NOMO-1 (cell line): ENCODE measurements at regions not wholly inside any gene's neighbourhood (a gene's known extent, or its start where the extent isn't known, plus 50 kb on each side); places are given as distances from the start of the nearest gene placed in this dataset.

ENCODE experiments used
- DNase-seq, 2 experiments: peaks; one replicate each; lab custom pipeline; 2025; ENCODE audit not compliant: unreplicated experiment in 2 of 2; lab: John Stamatoyannopoulos, UW

DNA sequence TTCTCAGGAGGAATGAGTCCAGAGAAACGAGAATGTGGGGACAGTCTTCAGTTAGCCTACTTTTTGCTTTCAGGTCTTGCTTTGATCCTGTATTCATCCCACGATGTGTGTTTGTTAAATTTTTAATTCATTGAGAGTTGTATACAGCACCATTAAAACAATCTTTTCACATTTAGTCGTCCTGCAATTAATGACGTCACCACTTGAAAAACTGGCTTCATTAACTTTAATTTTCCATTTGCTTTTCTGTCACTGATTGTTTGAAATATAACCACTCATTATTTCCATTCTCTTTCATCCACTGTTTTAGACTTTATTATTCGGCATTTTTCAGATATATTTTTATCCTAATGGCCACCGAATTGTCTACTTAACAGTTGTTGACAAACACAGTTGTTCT lies 146.9 kb downstream of the TFEC start:
- no peak for DNase-seq

DNA sequence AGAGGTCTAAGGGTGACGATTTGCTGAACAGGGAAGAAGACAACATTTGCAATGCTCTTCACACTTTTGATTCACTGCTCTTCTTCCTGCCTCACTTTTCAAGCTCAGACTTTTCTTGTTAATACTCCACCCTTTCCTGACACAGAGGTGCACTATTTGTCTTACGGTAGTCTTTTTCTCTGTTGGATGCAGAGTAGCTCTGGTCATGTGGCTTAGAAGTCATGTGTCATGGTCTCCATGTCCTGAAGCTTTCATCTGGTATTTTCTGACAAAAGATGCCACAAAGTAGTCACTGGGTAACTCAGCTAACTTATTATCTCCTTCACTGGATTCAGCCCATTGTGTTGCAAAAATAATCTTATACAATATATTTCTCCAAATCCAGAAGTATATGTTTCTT lies 149.1 kb downstream of the TFEC start:
- DNase-seq: no peak

DNA sequence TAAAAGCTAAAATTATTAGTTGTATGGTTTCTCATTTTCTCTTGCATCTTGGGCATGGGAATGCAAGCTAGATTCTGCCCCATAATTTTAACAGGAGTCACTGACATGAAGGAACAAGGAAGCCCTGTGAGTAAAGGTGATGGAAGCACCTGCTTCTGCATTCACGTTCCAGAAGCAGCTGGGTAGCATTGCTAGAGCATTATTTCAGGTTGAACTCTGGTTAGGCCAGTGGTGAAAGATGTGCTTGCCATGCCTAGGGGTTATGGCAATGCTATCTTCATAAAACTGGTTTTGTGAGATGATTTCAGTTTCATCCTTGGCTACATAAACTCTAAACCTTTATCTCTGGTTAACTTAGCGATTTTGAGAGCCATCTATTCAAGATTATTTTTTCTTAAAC lies 151.4 kb downstream of the TFEC start:
- no peak for DNase-seq

DNA sequence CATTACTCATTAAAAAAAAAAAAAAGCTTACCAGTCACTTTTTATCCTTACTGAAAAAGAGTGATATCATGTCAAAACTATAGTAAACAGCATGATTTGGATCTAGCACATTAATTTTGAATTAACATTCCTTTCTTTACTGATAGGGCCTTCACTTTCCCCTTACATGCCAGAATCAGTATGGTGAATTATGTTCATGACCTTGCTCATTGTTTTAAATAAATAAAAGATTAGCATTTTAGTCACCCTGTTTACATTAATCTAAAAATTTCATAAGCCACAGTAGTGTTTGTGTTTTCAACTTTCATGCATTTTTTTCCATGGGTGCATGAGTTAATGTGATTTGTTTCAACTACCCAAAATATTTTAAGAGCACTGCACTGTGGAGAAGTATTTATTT lies 160.8 kb downstream of the TFEC start:
- no peak for DNase-seq

DNA sequence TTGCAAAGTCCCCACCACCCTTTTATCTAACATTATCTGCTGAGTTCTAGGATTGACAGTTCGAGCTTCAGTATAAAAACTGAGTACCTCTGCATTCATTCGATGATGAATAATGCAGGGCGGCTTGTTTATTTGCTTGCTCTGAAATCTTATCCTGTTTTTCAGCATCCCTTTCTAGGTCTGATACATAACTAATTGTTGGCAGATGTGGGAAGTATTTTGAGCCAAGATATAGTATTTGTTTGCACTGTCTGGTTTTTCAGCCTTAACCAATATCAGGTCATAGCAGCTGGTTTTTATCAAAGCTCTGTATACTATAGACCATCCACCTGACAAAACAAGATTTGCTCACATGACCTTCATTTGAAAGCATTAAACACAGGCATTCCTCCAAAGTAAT lies 161.4 kb downstream of the TFEC start:
- no peak for DNase-seq

DNA sequence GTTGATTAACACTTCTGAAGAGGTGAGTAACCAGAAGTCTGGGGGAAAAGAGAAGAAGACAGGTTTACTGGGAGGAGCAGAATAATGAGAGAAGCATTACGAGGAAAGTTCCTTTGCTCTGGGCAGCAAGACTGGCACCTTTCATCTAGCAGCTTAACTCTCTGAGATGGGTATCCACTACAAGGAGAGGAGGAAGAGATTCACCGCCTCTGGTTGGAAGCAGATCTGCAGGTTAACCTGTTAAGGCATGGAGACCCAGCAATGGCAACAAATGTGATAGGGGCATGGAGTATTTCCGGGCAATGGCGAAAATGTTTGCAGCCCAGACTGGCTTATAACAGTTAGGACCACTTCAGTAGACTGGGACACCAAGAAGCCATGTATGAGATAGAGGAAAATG lies 162.2 kb downstream of the TFEC start:
- DNase-seq: no peak

DNA sequence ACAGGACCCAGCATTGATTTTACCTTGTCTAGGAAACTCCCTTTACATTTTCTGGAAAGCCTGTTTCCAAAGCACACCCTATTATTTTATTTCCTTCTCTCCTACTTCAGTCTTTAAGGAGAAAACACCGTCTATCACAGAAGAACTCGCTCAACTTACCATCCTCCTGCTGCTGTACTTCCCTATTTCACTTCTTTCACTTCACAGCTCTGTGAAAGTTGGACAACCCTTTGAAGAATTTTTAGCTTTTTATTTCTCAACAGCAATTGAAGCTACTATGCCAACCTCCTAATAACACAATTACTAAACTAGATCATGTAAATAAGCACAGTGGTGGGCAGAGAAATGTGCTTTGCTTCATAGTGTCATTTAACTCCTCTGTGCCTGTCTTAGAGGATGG lies 166.5 kb downstream of the TFEC start:
- peak; percentile 9 to 71 for DNase-seq

DNA sequence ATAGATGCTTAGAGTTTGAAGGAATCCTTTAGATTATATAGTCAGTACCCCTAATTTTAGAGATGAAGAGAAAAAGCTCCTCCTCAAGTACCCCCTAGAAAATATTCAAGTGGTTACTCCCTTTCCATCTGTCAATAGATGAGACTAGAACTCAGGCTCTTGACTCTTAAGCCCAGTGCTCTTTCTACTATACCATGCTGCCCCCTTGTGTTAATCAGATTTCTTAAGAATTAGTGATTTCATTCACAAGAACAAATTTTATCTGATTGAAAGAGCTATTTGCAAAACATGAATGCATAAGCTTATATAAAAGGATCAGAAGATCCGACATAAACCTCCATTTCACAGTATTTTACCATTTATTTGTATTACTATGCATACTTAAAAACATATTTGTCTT lies 179.3 kb downstream of the TFEC start:
- DNase-seq: peak in 1 of 2 experiments; percentile 3

DNA sequence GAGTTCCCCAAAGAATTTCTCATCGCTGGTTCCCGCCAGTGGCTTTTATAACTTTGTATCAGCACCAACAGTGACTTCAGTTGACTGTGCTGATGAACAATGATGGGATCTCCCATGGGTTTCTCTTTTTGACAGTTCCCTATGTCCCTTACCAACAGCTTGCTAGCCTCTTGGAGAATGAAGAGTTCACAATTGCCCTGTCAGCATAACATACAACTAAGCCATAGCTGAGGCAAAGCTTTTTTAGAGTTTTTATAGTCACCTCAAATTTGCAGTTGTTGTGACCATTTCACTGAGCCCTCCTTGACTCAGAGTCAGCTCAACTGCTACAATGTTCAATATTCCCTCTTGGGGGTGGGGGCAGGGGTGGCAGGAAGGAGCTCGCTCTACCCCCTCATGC lies 179.8 kb downstream of the TFEC start:
- DNase-seq: no peak

DNA sequence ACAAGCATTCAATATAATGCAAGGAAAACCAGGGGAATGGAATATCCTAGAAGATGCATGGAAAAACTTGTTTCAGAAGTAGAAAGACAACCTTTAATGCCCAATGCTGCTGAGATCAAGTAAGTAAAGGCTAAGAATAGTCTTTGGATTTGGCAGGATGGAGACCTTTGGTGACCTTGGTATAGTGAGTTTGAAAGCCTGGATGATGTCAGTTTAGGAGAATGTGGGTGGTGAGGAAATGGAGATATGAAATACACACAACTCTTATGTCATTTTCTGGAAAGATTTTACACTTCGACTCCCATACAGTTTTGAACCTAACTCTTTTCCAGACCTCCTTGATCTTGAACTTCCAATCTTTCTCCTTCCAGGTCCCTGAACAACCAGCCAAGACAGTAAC lies 185.7 kb downstream of the TFEC start:
- DNase-seq: no peak

DNA sequence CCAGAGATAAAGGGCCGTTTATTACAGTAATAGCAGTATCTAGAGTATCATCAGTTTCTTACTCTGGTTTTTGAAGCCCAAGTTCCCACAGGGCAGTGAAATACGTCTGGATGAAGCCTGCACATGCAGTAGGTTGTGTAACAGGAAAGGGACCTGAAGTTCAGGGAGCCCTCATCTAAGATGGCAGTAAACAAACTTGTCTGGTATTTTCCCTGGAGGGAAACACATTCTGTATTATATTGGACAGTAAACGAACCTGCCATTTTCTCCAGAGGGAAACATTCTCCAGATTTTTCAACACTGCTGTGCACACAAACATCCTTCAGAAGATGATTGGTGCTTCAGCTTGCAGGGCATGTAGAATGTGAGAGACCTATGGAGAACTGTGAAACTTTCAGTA lies 189.9 kb downstream of the TFEC start:
- DNase-seq: no peak

DNA sequence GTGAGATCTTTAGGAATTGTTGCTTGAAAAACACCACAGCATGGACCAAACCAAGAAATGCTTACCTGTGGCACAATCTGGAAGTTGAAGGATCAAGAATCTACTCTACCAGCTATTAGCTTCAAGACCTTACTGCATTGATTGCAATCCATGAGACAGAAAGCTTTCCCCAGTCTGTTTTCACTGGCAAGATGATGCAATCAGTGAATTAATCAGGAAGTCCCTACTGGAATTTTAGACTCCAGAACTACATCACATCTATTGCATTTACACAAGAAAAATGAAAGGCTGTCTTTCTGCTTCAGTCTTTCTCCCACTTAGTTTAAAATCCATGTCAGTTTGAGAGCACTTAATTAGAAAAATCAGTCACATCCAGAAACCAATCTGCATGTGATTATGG lies 191.7 kb downstream of the TFEC start:
- no peak for DNase-seq

DNA sequence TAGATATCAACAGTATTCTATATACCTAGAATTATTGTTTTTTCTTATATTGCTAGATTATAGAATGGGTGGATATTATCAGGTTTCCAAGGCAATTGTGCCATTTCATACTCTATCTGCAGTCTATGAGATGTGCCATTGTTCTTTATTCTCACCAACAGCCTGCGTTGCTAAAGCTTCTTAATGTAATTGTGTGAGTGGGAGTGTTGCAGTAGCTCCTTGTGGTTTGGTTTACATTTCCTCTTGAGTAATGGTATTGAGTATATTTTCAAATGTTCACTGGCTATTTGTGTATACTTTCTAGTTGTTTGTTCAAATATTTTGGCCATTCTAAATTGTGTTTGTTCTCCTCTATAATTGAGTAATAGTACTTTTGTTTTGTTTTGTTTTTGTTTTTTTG lies 199.2 kb downstream of the TFEC start:
- DNase-seq: peak in 1 of 2 experiments; percentile 34

DNA sequence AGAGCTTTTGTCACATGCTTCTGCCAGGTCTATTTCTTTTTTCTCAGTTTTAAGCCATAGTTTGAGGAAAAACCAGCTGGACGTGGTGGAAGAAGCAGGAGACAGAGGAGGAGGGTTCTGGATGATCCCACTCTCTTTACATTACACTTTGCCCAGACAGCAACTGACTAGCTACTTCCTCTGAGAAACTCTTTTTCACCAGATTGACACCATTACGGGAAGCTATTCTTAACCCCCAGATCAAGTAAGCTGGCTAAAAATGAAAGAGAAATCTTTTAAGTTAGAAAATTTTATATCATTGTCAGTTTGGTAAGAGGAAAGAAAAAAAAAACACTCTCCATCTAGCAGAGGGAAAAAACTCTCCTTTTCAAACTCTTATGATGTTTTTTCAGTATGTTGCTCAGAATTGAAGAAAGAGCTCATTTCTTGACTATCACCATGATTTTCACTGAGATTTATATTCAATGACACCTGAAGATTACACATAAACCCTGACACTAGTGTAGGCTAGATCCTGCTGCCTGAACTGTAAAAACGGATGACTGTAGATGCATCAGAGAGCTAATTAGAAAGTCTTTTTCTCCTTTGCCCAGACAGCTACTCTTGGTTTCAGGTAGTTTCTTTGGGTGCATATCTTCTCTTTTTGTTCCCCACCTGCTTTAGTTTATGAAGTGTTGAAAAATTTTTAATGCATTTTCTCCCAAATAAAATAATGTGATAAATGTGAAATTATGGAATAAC lies 203.1 kb downstream of the TFEC start:
- no peak for DNase-seq

DNA sequence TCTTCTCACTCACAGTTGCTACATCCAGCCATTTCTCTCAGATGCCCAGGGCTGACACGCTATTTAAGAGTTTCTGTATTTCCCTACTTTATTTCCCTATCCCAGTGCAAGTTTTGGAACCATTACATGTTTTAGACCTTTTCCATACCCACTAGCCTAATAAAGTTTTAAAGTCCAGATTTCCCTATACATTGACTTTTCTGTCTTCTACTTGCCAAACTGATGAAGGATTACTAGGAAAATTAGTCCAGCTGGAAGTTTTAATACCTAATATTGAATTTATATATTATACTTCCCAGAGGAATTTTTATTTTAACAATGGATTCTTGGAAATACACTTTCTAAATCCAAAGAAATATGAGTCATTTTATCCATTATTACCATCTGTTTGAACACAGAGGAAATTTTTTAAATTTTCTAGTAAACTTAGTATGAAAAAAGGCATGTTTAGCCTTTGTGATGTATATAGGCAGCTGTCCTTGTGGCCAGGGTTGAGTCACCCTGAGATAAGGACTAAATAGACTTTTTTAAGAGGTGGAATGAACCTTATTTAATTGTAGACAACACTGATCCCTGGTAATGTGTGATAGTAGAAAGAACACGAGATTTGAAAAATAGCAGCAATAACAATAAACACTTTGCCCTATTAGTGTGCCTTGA lies 205.0 kb downstream of the TFEC start:
- no peak for DNase-seq

DNA sequence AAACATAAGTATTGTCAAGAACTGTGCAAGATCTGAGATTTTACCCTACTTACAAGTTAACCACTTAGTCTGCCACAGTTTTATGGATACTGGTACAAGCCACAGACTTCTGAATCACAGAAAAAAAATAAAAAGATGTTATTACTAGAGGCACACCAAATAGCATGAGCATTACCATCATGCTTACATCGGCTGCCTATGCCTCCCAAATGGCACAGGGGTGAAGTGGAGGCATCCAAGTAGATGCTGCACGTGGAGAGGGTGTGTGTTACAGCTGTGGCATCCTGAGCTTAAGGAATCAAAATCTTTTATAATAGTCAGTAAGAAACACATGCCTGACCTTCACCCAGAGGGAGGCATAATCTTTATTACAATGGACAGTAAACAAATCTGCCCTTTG lies 207.8 kb downstream of the TFEC start:
- DNase-seq: no peak

DNA sequence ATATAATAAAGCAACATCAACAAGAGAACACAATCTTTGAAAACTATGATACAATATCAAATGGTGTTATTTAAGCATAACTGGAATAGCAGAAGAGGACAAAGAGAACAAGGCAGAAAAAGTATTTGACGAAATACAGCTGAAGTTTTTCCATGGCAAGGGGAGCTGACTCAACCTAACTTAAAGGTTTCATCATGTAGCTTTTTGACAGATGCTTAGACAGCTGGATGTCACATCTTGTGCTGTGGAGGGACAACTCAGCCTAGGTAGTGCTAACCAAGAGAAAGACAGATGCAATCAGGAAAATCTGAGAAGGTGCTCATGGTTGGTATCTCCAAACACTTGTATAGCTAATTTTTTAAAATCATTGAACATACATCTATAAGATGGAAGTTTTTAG lies 208.2 kb downstream of the TFEC start:
- DNase-seq: no peak

DNA sequence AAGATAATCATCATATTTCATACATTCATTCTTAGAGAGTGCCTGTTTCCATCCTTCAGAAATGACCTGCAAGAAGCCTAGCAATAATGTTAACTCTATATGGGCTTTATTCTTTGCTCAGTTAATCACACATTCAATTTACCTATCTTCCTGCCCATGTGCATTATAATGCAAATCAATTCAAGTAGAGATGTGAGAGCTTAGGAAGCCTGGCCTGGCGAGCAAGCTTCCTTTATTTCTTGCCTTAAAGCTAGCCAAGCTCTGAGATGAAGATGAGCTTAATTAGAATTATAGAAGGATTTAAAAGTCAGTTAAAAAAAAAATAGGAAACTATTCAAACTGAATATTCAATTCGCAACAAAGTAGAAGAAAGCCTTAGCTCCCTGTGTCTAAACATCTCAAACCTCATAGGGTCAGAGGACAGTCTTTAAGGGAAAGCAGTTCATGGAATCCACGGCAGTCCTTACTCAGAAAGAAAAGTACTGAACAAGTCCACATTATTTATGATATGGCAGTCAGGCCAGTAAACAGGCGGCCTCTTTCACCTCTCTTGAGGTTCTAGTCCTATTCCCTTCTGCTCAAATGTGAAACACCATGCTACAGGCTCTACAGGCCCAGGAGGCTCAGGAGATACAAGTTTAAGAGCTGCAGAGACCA lies 214.1 kb downstream of the TFEC start:
- DNase-seq: no peak

DNA sequence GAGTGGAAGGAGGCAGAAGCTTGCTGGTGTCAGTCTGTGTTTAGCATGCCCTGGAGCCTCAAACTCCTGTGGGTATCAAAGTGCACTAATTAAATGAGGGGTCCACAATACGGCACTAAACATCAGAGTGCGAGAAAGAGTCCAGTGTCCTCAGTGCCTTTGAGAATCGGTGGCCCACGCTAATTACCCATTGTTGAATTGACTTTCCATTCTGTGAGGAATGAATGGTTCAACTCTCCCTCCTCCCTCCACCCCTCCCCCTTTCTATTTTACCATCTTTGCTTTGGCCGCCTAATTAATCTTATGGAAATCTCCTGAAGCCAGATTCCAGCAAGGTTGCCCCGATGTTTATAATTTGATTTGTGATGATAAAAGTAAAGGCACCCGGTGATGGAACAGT lies 217.8 kb downstream of the TFEC start:
- DNase-seq: no peak

DNA sequence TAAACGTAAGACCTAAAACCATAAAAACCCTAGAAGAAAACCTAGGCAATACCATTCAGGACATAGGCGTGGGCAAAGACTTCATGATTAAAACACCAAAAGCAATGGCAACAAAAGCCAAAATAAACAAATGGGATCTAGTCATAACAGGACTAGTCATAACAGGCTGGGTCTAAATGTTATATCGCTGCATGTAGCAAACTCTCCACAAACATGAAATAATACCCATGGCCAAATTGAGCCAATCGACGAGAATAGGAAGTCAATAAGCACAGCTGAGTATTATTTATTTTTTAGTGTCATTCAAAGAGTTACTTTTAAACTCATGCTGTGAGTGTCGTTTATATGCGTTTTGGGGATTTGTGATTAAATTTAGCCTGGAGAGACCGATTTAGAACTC lies 225.1 kb downstream of the TFEC start:
- no peak for DNase-seq

DNA sequence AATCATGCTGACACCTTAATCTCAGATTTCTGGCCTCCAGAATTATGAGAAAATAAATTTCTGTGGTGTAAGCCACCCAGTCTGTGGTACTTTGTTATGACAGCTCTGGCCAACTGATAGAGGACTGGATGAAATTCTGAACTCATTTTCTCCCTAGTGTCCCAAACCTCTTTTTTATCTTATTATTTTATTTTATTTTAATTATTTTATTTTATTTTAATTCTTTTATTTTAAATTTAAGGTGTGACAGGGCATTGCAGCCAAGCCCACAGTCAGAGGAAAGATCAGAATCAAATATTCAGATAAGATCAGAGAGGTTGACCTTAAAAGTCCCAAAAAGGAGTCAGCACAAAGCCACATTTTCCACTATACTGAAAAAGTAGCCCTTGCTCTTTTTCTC lies 228.1 kb downstream of the TFEC start:
- no peak for DNase-seq

DNA sequence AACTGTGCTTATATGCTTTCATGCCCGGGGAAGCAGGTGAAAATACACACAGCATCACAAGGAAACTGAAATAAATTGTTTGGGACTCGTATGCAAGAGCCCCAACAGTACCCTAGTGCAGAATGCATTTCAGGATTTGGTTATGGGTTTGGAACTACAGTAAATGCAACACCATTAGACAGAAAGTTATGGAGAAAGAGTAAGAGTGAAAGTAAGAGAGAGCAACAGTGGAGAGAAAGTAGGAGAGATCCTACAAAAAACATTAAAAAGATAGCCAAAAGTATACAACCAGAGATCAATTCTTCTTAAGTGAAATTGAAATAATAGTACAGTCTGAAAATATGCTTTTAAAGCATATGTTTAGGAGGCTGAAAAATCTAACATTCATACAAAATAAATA lies 231.1 kb downstream of the TFEC start:
- no peak for DNase-seq
